K562 (cell line): ENCODE measurements at regions not wholly inside any gene's neighbourhood (a gene's known extent, or its start where the extent isn't known, plus 50 kb on each side); places are given as distances from the start of the nearest gene placed in this dataset.

Experiments
- ATAC-seq: fragments of 200-7000 bp; cut with Tn5 transposase; 3 replicates; pipeline ENCODE4 v1.9.1; 2020; ENCODE audit warnings: moderate library complexity
- BruUV-seq: library from RNA; stranded (reverse); fragments of 400-500 nt; replicated peaks from 2 replicates; lab custom pipeline; 2021; lab: Mats Ljungman, UMichigan
- CTCF ChIA-PET: fragments of 300-600 bp; formaldehyde crosslinking; extraction: SDS; loops from one replicate; lab custom pipeline; 2021; ENCODE audit warnings: low intra/inter-chr PET ratio; lab: Yijun Ruan, JAX
- POLR2A ChIA-PET: fragments of 300-600, 350-650 bp; sonication (Branson Sonifier 250); formaldehyde crosslinking; extraction: SDS; loops from one replicate; lab custom pipeline; 2021; ENCODE audit warnings: antibody characterized with exemption, inconsistent platforms; lab: Yijun Ruan, JAX
- DNase-seq, 4 experiments: peaks; one replicate each; pipeline versions ENCODE4 v3.0.0 to v3.0.0-alpha.2; 2011 to 2018; ENCODE audit warnings: low spot score in 3 of 4, mixed read lengths in 3 of 4; ENCODE audit errors: extremely low read depth in 1 of 4
- FAIRE-seq: peaks from 2 replicates; lab custom pipeline; 2011; peaks lifted over from hg19 to GRCh38; lab: Jason Lieb, UNC
- H2AFZ ChIP-seq: 2 replicates; pipeline ENCODE4 v1.6.0; 2011; ENCODE audit warnings: low read depth, low read length, control low read depth, inconsistent platforms
- H3K27ac ChIP-seq: fragments of 200-600 bp; 3 replicates; pipeline ENCODE4 v1.8.0; 2011; ENCODE audit warnings: low read depth, mild to moderate bottlenecking, control low read depth, inconsistent platforms, low read length, moderate library complexity, mixed read lengths; ENCODE audit errors: extremely low read depth
- H3K27me3 ChIP-seq, 2 experiments: fragments of 300-600 bp in 1 of 2; 2 replicates in 1 of 2; 3 replicates in 1 of 2; pipeline versions ENCODE4 v1.6.0 to v1.8.0; 2011; ENCODE audit warnings: inconsistent platforms in 2 of 2, low read length in 2 of 2, mild to moderate bottlenecking in 1 of 2, mixed read lengths in 1 of 2, moderate library complexity in 1 of 2; ENCODE audit not compliant: control insufficient read depth in 2 of 2, insufficient read depth in 2 of 2
- H3K36me3 ChIP-seq: fragments of 300-600 bp; 3 replicates; pipeline ENCODE4 v1.8.0; 2011; ENCODE audit warnings: mild to moderate bottlenecking, low read length, inconsistent platforms; ENCODE audit not compliant: control insufficient read depth, insufficient read depth
- H3K4me1 ChIP-seq, 2 experiments: fragments of 200-600 bp in 1 of 2; replicated peaks in 1 of 2; 2 replicates in 1 of 2; 3 replicates in 1 of 2; pipeline versions ENCODE4 v1.5.1 to v1.8.0; 2011; ENCODE audit warnings: inconsistent platforms in 2 of 2, low read length in 2 of 2, mild to moderate bottlenecking in 1 of 2, mixed read lengths in 1 of 2, moderate library complexity in 1 of 2; ENCODE audit not compliant: control insufficient read depth in 2 of 2, insufficient read depth in 2 of 2
- H3K4me2 ChIP-seq: 2 replicates; pipeline ENCODE4 v1.6.1; 2011; ENCODE audit warnings: low read length, control low read depth, inconsistent platforms, mixed read lengths; ENCODE audit not compliant: insufficient read depth
- H3K4me3 ChIP-seq: fragments of 200-600 bp; sonication (generic), shearing (Covaris generic); 2 replicates; pipeline ENCODE4 v1.5.1; 2016; ENCODE audit warnings: control low read depth, inconsistent platforms
- H3K79me2 ChIP-seq: fragments of 200-600 bp; 3 replicates; pipeline ENCODE4 v1.8.0; 2011; ENCODE audit warnings: low read length, inconsistent platforms; ENCODE audit not compliant: control insufficient read depth, insufficient read depth
- H3K9ac ChIP-seq, 2 experiments: 2 replicates each; pipeline versions ENCODE4 v1.6.0 to v1.6.1; 2011; ENCODE audit warnings: low read depth in 2 of 2, low read length in 2 of 2, control low read depth in 1 of 2, inconsistent platforms in 1 of 2, mild to moderate bottlenecking in 1 of 2, mixed read lengths in 1 of 2; ENCODE audit not compliant: insufficient read depth in 1 of 2
- H3K9me1 ChIP-seq: one replicate; pipeline ENCODE4 v1.6.0; 2011; ENCODE audit warnings: inconsistent platforms, mild to moderate bottlenecking, low read length, moderate library complexity; ENCODE audit not compliant: control insufficient read depth, insufficient read depth
- H3K9me3 ChIP-seq: replicated peaks from 2 replicates; pipeline ENCODE4 v1.5.1; 2011; ENCODE audit warnings: low read depth, low read length, inconsistent platforms; ENCODE audit not compliant: control insufficient read depth, insufficient read depth
- H4K20me1 ChIP-seq: replicated peaks from 2 replicates; pipeline ENCODE4 v1.6.1; 2011; ENCODE audit warnings: low read length, inconsistent platforms, mixed read lengths; ENCODE audit not compliant: control insufficient read depth, insufficient read depth
- HCFC1 ChIP-seq: IDR thresholded peaks from 2 replicates; pipeline ENCODE4 v1.6.1; 2012; ENCODE audit warnings: low read depth, low read length, improper control_type of control experiment
- IRF9 ChIP-seq: fragments of 450-650 bp; IDR thresholded peaks from 2 replicates; pipeline ENCODE4 v1.6.1; 2016; ENCODE audit warnings: missing biosample characterization, missing genetic modification characterization
- MYBL2 ChIP-seq, 2 experiments: fragments of 450-650 bp in 1 of 2; sonication (generic) in 1 of 2; formaldehyde crosslinking in 1 of 2; IDR thresholded peaks; 2 replicates each; pipeline versions ENCODE4 v1.6.1 to v1.8.1; 2017 to 2022; ENCODE audit warnings: borderline replicate concordance in 1 of 2, inconsistent platforms in 1 of 2, low read depth in 1 of 2, mild to moderate bottlenecking in 1 of 2, missing genetic modification reagents in 1 of 2, moderate library complexity in 1 of 2
- ZBTB11 ChIP-seq, 3 experiments: fragments of 200-800 bp in 1 of 3; fragments of 250-450 bp in 1 of 3; fragments of 450-650 bp in 1 of 3; sonication (Bioruptor Pico) in 1 of 3; sonication (Bioruptor generic) in 1 of 3; formaldehyde crosslinking in 1 of 3; IDR thresholded peaks; 2 replicates each; pipeline versions ENCODE4 v1.6.1 to v1.8.0; 2016 to 2022; ENCODE audit warnings: mild to moderate bottlenecking in 2 of 3, missing genetic modification characterization in 2 of 3, missing compliant biosample characterization in 1 of 3, moderate library complexity in 1 of 3
- ZNF316 ChIP-seq: fragments of 450-650 bp; IDR thresholded peaks from 2 replicates; pipeline ENCODE4 v1.6.1; 2016
- WGBS: fragments of 100-300 bp; shearing (Covaris generic); methylation state at CpG from one replicate; pipeline ENCODE4 v1.1.6; 2016; ENCODE audit warnings: low coverage, mixed read lengths; ENCODE audit not compliant: insufficient coverage; ENCODE audit errors: missing lambda C conversion rate; 5-methylcytosine and 5-hydroxymethylcytosine counted together
- in situ Hi-C: fragments of 300-500 bp; cut with MboI; formaldehyde crosslinking; loops from 4 replicates; pipeline ENCODE4 v1.15.0; 2018; ENCODE audit warnings: inconsistent platforms, mixed read lengths
- intact Hi-C: fragments of 100-400 bp; cut with micrococcal nuclease; formaldehyde crosslinking; loops from 2 replicates; pipeline ENCODE4 v1.14.2; 2022

GRCh38 chr14:83885837-83886293 is 1644.1 kb upstream of the FLRT2 start:
- WGBS: 0% methylated on average over 4 of the region's 4 CpGs
- H3K79me2 ChIP-seq: no peaks in the 10 kb centered on the region
- ChIA-PET POLR2A (no interaction called here), CTCF (no interaction called here)
- no peak for DNase-seq
- TF ChIP-seq ZNF316: no peak
- no peak for TF ChIP-seq IRF9 (tag)
- TF ChIP-seq MYBL2 (IDR thresholded peaks at IDR 0.05; ENCODE audit: low read depth): no peak
- no peak for TF ChIP-seq MYBL2 (CRISPR knock-in tag; IDR thresholded peaks at IDR 0.05; ENCODE audit: borderline replicate concordance)
- TF ChIP-seq HCFC1: no peak
- TF ChIP-seq ZBTB11 (CRISPR knock-in tag; IDR thresholded peaks at IDR 0.05): no peak
- no peaks in the 10 kb centered on the region for H3K4me1 ChIP-seq
- intact Hi-C loops (no loop called here), in situ Hi-C loops (no loop called here)
- H2AFZ ChIP-seq: no peak overlapping the region
- no peaks in the 10 kb centered on the region for H3K9me3 ChIP-seq
- H3K27ac ChIP-seq: no peak overlapping the region
- no peak overlapping the region for H3K4me2 ChIP-seq
- H3K36me3 ChIP-seq: no peaks in the 10 kb centered on the region
- no peaks in the 10 kb centered on the region for H4K20me1 ChIP-seq
- ATAC-seq: no peak
- H3K9me1 ChIP-seq: no peaks in the 10 kb centered on the region
- no TSS peak for BruUV-seq
- no peak overlapping the region for H3K9ac ChIP-seq
- no peak for FAIRE-seq
- H3K27me3 ChIP-seq: no peaks in the 10 kb centered on the region
- no peak overlapping the region for H3K4me3 ChIP-seq
